ENCODE measurements at regions not wholly inside any gene's neighbourhood (a gene's known extent, or its start where the extent isn't known, plus 50 kb on each side); places are given as distances from the start of the nearest gene placed in this dataset.
"Not testable (repeated sequence)": the region's sequence is repeated elsewhere in the genome, so short reads cannot be mapped to it uniquely, and the experiment has no call there.

GRCh38 chr22:27609451-27609888 lies 192.1 kb downstream of the MN1 start:
- DNase-seq (ENCODE audit: insufficient read length, low spot score) (no peak), FAIRE-seq (no peak)
- no peak for TF ChIP-seq CTCF (IDR thresholded peaks at IDR 0.05; ENCODE audit: insufficient read depth, missing control alignments)

GRCh38 chr22:27610164-27610563 lies 191.4 kb downstream of the MN1 start:
- DNase-seq (ENCODE audit: insufficient read length, low spot score); FAIRE-seq: not testable (repeated sequence)

- no peak for FAIRE-seq
- DNase-seq (ENCODE audit: insufficient read length, low spot score) = no peak
- TF ChIP-seq CTCF (IDR thresholded peaks at IDR 0.05; ENCODE audit: insufficient read depth, missing control alignments) = no peak
Observed at GRCh38 chr22:27610863-27611786, 190.4 kb downstream of the MN1 start.

- DNase-seq (ENCODE audit: insufficient read length, low spot score) (no peak), FAIRE-seq (no peak)
- TF ChIP-seq CTCF (IDR thresholded peaks at IDR 0.05; ENCODE audit: insufficient read depth, missing control alignments) = no peak
Observed at GRCh38 chr22:27612115-27612514, 189.4 kb downstream of the MN1 start.

- no peak for TF ChIP-seq CTCF (IDR thresholded peaks at IDR 0.05; ENCODE audit: insufficient read depth, missing control alignments)
- FAIRE-seq (no peak), DNase-seq (ENCODE audit: insufficient read length, low spot score) (no peak)
Observed at GRCh38 chr22:27613099-27614005, 188.2 kb downstream of the MN1 start.

- no peak for FAIRE-seq
- no peak for TF ChIP-seq CTCF (IDR thresholded peaks at IDR 0.05; ENCODE audit: insufficient read depth, missing control alignments)
- DNase-seq (ENCODE audit: insufficient read length, low spot score) = no peak
Observed at GRCh38 chr22:27614006-27614649, 187.4 kb downstream of the MN1 start.

GRCh38 chr22:27614650-27615007 lies 186.9 kb downstream of the MN1 start:
- no peak for TF ChIP-seq CTCF (IDR thresholded peaks at IDR 0.05; ENCODE audit: insufficient read depth, missing control alignments)
- FAIRE-seq = no peak
- no peak for DNase-seq (ENCODE audit: insufficient read length, low spot score)

Data from D721Med (cell line).